NCI-H1105 treated with DMSO at 0.1 percent for 48 hours (cell line): ENCODE measurements at regions not wholly inside any gene's neighbourhood (a gene's known extent, or its start where the extent isn't known, plus 50 kb on each side); places are given as distances from the start of the nearest gene placed in this dataset.
A peak's percentile ranks its signal among the peaks of the same experiment; 100 is the strongest.

ENCODE experiments used
- DNase-seq: peaks from one replicate; lab custom pipeline; 2025; lab: John Stamatoyannopoulos, UW

GRCh38 chr5:4116834-4117233, 521.2 kb downstream of the IRX1 start:
- no peak for DNase-seq

- no peak for DNase-seq
Observed at GRCh38 chr5:4124221-4124970, 528.8 kb downstream of the IRX1 start.

GRCh38 chr5:4128994-4129393, 533.4 kb downstream of the IRX1 start:
- no peak for DNase-seq

GRCh38 chr5:4129523-4129922, 533.9 kb downstream of the IRX1 start:
- DNase-seq: no peak

GRCh38 chr5:4130819-4131218, 535.2 kb downstream of the IRX1 start:
- no peak for DNase-seq

GRCh38 chr5:4137781-4138180, 542.1 kb downstream of the IRX1 start:
- peak; percentile 19 for DNase-seq

- DNase-seq: no peak
Observed at GRCh38 chr5:4142842-4143241, 547.2 kb downstream of the IRX1 start.

GRCh38 chr5:4144411-4145007, 548.9 kb downstream of the IRX1 start:
- no peak for DNase-seq

GRCh38 chr5:4145511-4145910, 549.9 kb downstream of the IRX1 start:
- DNase-seq: no peak

GRCh38 chr5:4148009-4148408, 552.4 kb downstream of the IRX1 start:
- DNase-seq: no peak

- DNase-seq: no peak
Observed at GRCh38 chr5:4150067-4150466, 554.4 kb downstream of the IRX1 start.

- no peak for DNase-seq
Observed at GRCh38 chr5:4156153-4156552, 560.5 kb downstream of the IRX1 start.

GRCh38 chr5:4156889-4157288, 561.3 kb downstream of the IRX1 start:
- no peak for DNase-seq

- no peak for DNase-seq
Observed at GRCh38 chr5:4158750-4159447, 563.3 kb downstream of the IRX1 start.

GRCh38 chr5:4159681-4160080, 564.0 kb downstream of the IRX1 start:
- no peak for DNase-seq

- no peak for DNase-seq
Observed at GRCh38 chr5:4164167-4164566, 568.5 kb downstream of the IRX1 start.

GRCh38 chr5:4180703-4181102, 585.1 kb downstream of the IRX1 start:
- no peak for DNase-seq

GRCh38 chr5:4182144-4182543, 586.5 kb downstream of the IRX1 start:
- DNase-seq: no peak

- no peak for DNase-seq
Observed at GRCh38 chr5:4185127-4185526, 589.5 kb downstream of the IRX1 start.

- DNase-seq: no peak
Observed at GRCh38 chr5:4188704-4189103, 593.1 kb downstream of the IRX1 start.

GRCh38 chr5:4189317-4189716, 593.7 kb downstream of the IRX1 start:
- DNase-seq: no peak

- no peak for DNase-seq
Observed at GRCh38 chr5:4191041-4191440, 595.4 kb downstream of the IRX1 start.

- DNase-seq: no peak
Observed at GRCh38 chr5:4191703-4192102, 596.1 kb downstream of the IRX1 start.
